ENCODE measurements at regions not wholly inside any gene's neighbourhood (a gene's known extent, or its start where the extent isn't known, plus 50 kb on each side); places are given as distances from the start of the nearest gene placed in this dataset.

- DNase-seq (ENCODE audit: low read depth in 2 of 2), result no peak
Measured at GRCh38 chr5:98492258-98492657, 281.2 kb upstream of the RGMB start.

GRCh38 chr5:98497418-98497817 is 276.0 kb upstream of the RGMB start:
- DNase-seq (ENCODE audit: low read depth in 2 of 2), result no peak

- no peak for DNase-seq (ENCODE audit: low read depth in 2 of 2)
Measured at GRCh38 chr5:98498028-98498427, 275.4 kb upstream of the RGMB start.

GRCh38 chr5:98499892-98500291 is 273.6 kb upstream of the RGMB start:
- no peak for DNase-seq (ENCODE audit: low read depth in 2 of 2)

- no peak for DNase-seq (ENCODE audit: low read depth in 2 of 2)
Measured at GRCh38 chr5:98500811-98501210, 272.7 kb upstream of the RGMB start.

- no peak for DNase-seq (ENCODE audit: low read depth in 2 of 2)
Measured at GRCh38 chr5:98503616-98504015, 269.8 kb upstream of the RGMB start.

GRCh38 chr5:98504505-98504904 is 269.0 kb upstream of the RGMB start:
- no peak for DNase-seq (ENCODE audit: low read depth in 2 of 2)

- DNase-seq (ENCODE audit: low read depth in 2 of 2), result no peak
Measured at GRCh38 chr5:98510143-98510985, 263.1 kb upstream of the RGMB start.

- no peak for DNase-seq (ENCODE audit: low read depth in 2 of 2)
Measured at GRCh38 chr5:98513380-98513779, 260.1 kb upstream of the RGMB start.

GRCh38 chr5:98514215-98514614 is 259.2 kb upstream of the RGMB start:
- no peak for DNase-seq (ENCODE audit: low read depth in 2 of 2)

- no peak for DNase-seq (ENCODE audit: low read depth in 2 of 2)
Measured at GRCh38 chr5:98516701-98517100, 256.8 kb upstream of the RGMB start.

- DNase-seq (ENCODE audit: low read depth in 2 of 2), result no peak
Measured at GRCh38 chr5:98517560-98518366, 255.7 kb upstream of the RGMB start.

GRCh38 chr5:98518754-98519153 is 254.7 kb upstream of the RGMB start:
- no peak for DNase-seq (ENCODE audit: low read depth in 2 of 2)

- DNase-seq (ENCODE audit: low read depth in 2 of 2), result no peak
Measured at GRCh38 chr5:98519571-98519970, 253.9 kb upstream of the RGMB start.

GRCh38 chr5:98521821-98522220 is 251.6 kb upstream of the RGMB start:
- no peak for DNase-seq (ENCODE audit: low read depth in 2 of 2)

GRCh38 chr5:98524773-98525172 is 248.7 kb upstream of the RGMB start:
- no peak for DNase-seq (ENCODE audit: low read depth in 2 of 2)

- no peak for DNase-seq (ENCODE audit: low read depth in 2 of 2)
Measured at GRCh38 chr5:98527846-98528245, 245.6 kb upstream of the RGMB start.

- DNase-seq (ENCODE audit: low read depth in 2 of 2), result no peak
Measured at GRCh38 chr5:98529321-98529720, 244.1 kb upstream of the RGMB start.

- no peak for DNase-seq (ENCODE audit: low read depth in 2 of 2)
Measured at GRCh38 chr5:98530224-98530623, 243.2 kb upstream of the RGMB start.

- no peak for DNase-seq (ENCODE audit: low read depth in 2 of 2)
Measured at GRCh38 chr5:98535901-98536300, 237.6 kb upstream of the RGMB start.

- no peak for DNase-seq (ENCODE audit: low read depth in 2 of 2)
Measured at GRCh38 chr5:98540056-98540455, 233.4 kb upstream of the RGMB start.

GRCh38 chr5:98541641-98542040 is 231.8 kb upstream of the RGMB start:
- no peak for DNase-seq (ENCODE audit: low read depth in 2 of 2)

GRCh38 chr5:98543490-98543889 is 230.0 kb upstream of the RGMB start:
- no peak for DNase-seq (ENCODE audit: low read depth in 2 of 2)

All from stimulated activated CD8-positive, alpha-beta memory T cell treated with anti-CD3 and anti-CD28 coated beads, Interleukin-2, amount 100 ng/mL, for 48 hours (primary cell).